CD14-positive monocyte (primary cell): ENCODE measurements at regions not wholly inside any gene's neighbourhood (a gene's known extent, or its start where the extent isn't known, plus 50 kb on each side); places are given as distances from the start of the nearest gene placed in this dataset.

Experiments
- DNase-seq, 3 donors: peaks; one replicate each; pipeline ENCODE4 v3.0.0-alpha.2; 2011 to 2022
- H2AFZ ChIP-seq: 2 replicates; pipeline ENCODE4 v1.6.0; 2012; ENCODE audit warnings: mild to moderate bottlenecking, low read depth, low read length, inconsistent platforms; ENCODE audit not compliant: insufficient read depth, poor library complexity, severe bottlenecking
- H3K27ac ChIP-seq, 2 donors: 1 replicate in 1 of 2; 2 replicates in 1 of 2; pipeline ENCODE4 v1.5.1; 2012 to 2013; ENCODE audit warnings: low read length in 2 of 2, control low read depth in 1 of 2, inconsistent platforms in 1 of 2, low read depth in 1 of 2, mild to moderate bottlenecking in 1 of 2
- H3K27me3 ChIP-seq, 2 donors: one replicate each; pipeline versions ENCODE4 v1.6.0 to v1.6.1; 2011 to 2013; ENCODE audit warnings: low read length in 2 of 2; ENCODE audit not compliant: control insufficient read depth in 2 of 2, insufficient read depth in 2 of 2
- H3K36me3 ChIP-seq, 2 donors: replicated peaks in 1 of 2; 1 replicate in 1 of 2; 2 replicates in 1 of 2; pipeline versions ENCODE4 v1.5.1 to v1.6.1; 2012 to 2013; ENCODE audit warnings: low read length in 2 of 2, control low read depth in 1 of 2, inconsistent platforms in 1 of 2, mild to moderate bottlenecking in 1 of 2; ENCODE audit not compliant: insufficient read depth in 2 of 2, control insufficient read depth in 1 of 2
- H3K4me1 ChIP-seq, 2 donors: 1 replicate in 1 of 2; 2 replicates in 1 of 2; pipeline versions ENCODE4 v1.5.1 to v1.6.1; 2012 to 2013; ENCODE audit warnings: low read length in 2 of 2, control low read depth in 1 of 2, inconsistent platforms in 1 of 2, mild to moderate bottlenecking in 1 of 2, moderate library complexity in 1 of 2; ENCODE audit not compliant: insufficient read depth in 2 of 2, control insufficient read depth in 1 of 2
- H3K4me2 ChIP-seq: replicated peaks from 2 replicates; pipeline ENCODE3; 2012; ENCODE audit warnings: low read length, moderate library complexity, mild to moderate bottlenecking; ENCODE audit not compliant: poor library complexity, severe bottlenecking; ENCODE audit errors: extremely low read depth
- H3K4me3 ChIP-seq, 3 experiments: fragments of 200-600 bp in 1 of 3; sonication (generic) in 1 of 3; replicated peaks in 1 of 3; 1 replicate in 2 of 3; 2 replicates in 1 of 3; pipeline ENCODE4 v1.5.1; 2011 to 2013; ENCODE audit warnings: low read length in 3 of 3, mild to moderate bottlenecking in 3 of 3, control low read depth in 2 of 3, low read depth in 2 of 3, inconsistent platforms in 1 of 3, moderate library complexity in 1 of 3
- H3K79me2 ChIP-seq: 2 replicates; pipeline ENCODE4 v1.6.0; 2012; ENCODE audit warnings: mild to moderate bottlenecking, control low read depth, inconsistent platforms, low read length, moderate library complexity; ENCODE audit not compliant: insufficient read depth
- H3K9ac ChIP-seq: 2 replicates; pipeline ENCODE4 v1.6.0; 2017; ENCODE audit warnings: low read length, mild to moderate bottlenecking; ENCODE audit not compliant: insufficient read depth, poor library complexity, severe bottlenecking
- H3K9me3 ChIP-seq, 2 donors: replicated peaks in 1 of 2; 1 replicate in 1 of 2; 2 replicates in 1 of 2; pipeline versions ENCODE4 v1.5.1 to v1.6.1; 2012 to 2013; ENCODE audit warnings: low read length in 2 of 2, control low read depth in 1 of 2; ENCODE audit not compliant: control insufficient read depth in 1 of 2, insufficient read depth in 1 of 2
- H4K20me1 ChIP-seq: 2 replicates; pipeline ENCODE4 v1.6.0; 2012; ENCODE audit warnings: mild to moderate bottlenecking, low read length, control low read depth, moderate library complexity; ENCODE audit not compliant: insufficient read depth
- H3K27ac Mint-ChIP-seq, 7 donors: one replicate each; pipeline ENCODE4 v1.8.0; 2020; ENCODE audit warnings: mild to moderate bottlenecking in 7 of 7, mixed read lengths in 7 of 7, moderate library complexity in 6 of 7, inconsistent platforms in 2 of 7
- H3K27me3 Mint-ChIP-seq, 3 donors: one replicate each; pipeline ENCODE4 v1.8.0; 2021 to 2022; ENCODE audit warnings: low read depth in 3 of 3, mild to moderate bottlenecking in 3 of 3, mixed read lengths in 3 of 3, moderate library complexity in 3 of 3, inconsistent platforms in 1 of 3
- H3K36me3 Mint-ChIP-seq, 2 donors: one replicate each; pipeline ENCODE4 v1.8.0; 2020; ENCODE audit warnings: mixed read lengths in 2 of 2, inconsistent platforms in 1 of 2, mild to moderate bottlenecking in 1 of 2
- H3K4me1 Mint-ChIP-seq: one replicate; pipeline ENCODE4 v1.8.0; 2020; ENCODE audit warnings: mild to moderate bottlenecking, mixed read lengths
- H3K4me3 Mint-ChIP-seq, 2 donors: one replicate each; pipeline ENCODE4 v1.8.0; 2020; ENCODE audit warnings: mild to moderate bottlenecking in 2 of 2, mixed read lengths in 2 of 2, moderate library complexity in 1 of 2
- H3K9me3 Mint-ChIP-seq, 7 donors: one replicate each; pipeline ENCODE4 v1.8.0; 2020 to 2022; ENCODE audit warnings: mixed read lengths in 7 of 7, mild to moderate bottlenecking in 6 of 7, moderate library complexity in 6 of 7, inconsistent platforms in 2 of 7
- CTCF ChIP-seq: fragments of 200-600 bp; IDR thresholded peaks from one replicate; pipeline ENCODE4 v1.8.0; 2022; ENCODE audit warnings: antibody characterized with exemption, mild to moderate bottlenecking
- WGBS: methylation state at CpG from one replicate; pipeline ENCODE4 v1.1.5; 2013; ENCODE audit warnings: missing lambda C conversion rate; ENCODE audit not compliant: insufficient coverage; 5-methylcytosine and 5-hydroxymethylcytosine counted together
- intact Hi-C, 2 donors: fragments of 100-400 bp; cut with micrococcal nuclease; formaldehyde crosslinking; loops; one replicate each; pipeline versions ENCODE4 v1.15.0 to v1.15.1; 2023

- H3K36me3 Mint-ChIP-seq = no peaks in the 10 kb centered on the region
- no peaks in the 10 kb centered on the region for H3K4me1 Mint-ChIP-seq
Measured at GRCh38 chrX:118251271-118251670, 94.6 kb upstream of the WDR44 start.

GRCh38 chrX:118252967-118253366 is 92.9 kb upstream of the WDR44 start:
- Mint-ChIP-seq H3K27me3 (peaks cover 0 to 5% (median 3%) of the 10 kb centered on the region in 3 donors), H3K27ac (no peak overlapping the region)

More at GRCh38 chrX:118251271-118251670, 94.6 kb upstream of the WDR44 start:
- no peak overlapping the region for H3K27ac Mint-ChIP-seq
- Histone ChIP-seq H3K27me3 (no peaks in the 10 kb centered on the region), H2AFZ (no peak overlapping the region), H3K9ac (no peak overlapping the region), H3K4me3 (no peak overlapping the region), H4K20me1 (no peaks in the 10 kb centered on the region), H3K4me1 (no peaks in the 10 kb centered on the region), H3K36me3 (no peaks in the 10 kb centered on the region), H3K79me2 (no peaks in the 10 kb centered on the region), H3K4me2 (no peak overlapping the region), H3K9me3 (no peaks in the 10 kb centered on the region), H3K27ac (no peak overlapping the region)
- WGBS = no CpG with 5 or more reads among the region's 3 CpGs
- intact Hi-C loops = no loop called here
- H3K9me3 Mint-ChIP-seq = no peaks in the 10 kb centered on the region
- peaks cover 0 to 3% (median 1%) of the 10 kb centered on the region in 3 donors for H3K27me3 Mint-ChIP-seq
- no peak for DNase-seq
- H3K4me3 Mint-ChIP-seq = no peak overlapping the region
- no peak for TF ChIP-seq CTCF

More at GRCh38 chrX:118252967-118253366, 92.9 kb upstream of the WDR44 start:
- no peak overlapping the region for H3K27ac ChIP-seq
- WGBS = no CpG with 5 or more reads among the region's 2 CpGs
- Mint-ChIP-seq H3K36me3 (no peaks in the 10 kb centered on the region), H3K4me3 (no peak overlapping the region), H3K9me3 (no peaks in the 10 kb centered on the region), H3K4me1 (no peaks in the 10 kb centered on the region)
- intact Hi-C loops = no loop called here
- H2AFZ ChIP-seq = no peak overlapping the region
- H3K79me2 ChIP-seq = no peaks in the 10 kb centered on the region
- H3K9ac ChIP-seq = no peak overlapping the region
- H3K4me2 ChIP-seq = no peak overlapping the region
- H3K9me3 ChIP-seq = no peaks in the 10 kb centered on the region
- no peak overlapping the region for H3K4me3 ChIP-seq
- no peak for TF ChIP-seq CTCF
- DNase-seq = no peak
- no peaks in the 10 kb centered on the region for H4K20me1 ChIP-seq
- H3K4me1 ChIP-seq = no peaks in the 10 kb centered on the region
- no peaks in the 10 kb centered on the region for H3K36me3 ChIP-seq
- no peaks in the 10 kb centered on the region for H3K27me3 ChIP-seq
